ENCODE measurements at regions not wholly inside any gene's neighbourhood (a gene's known extent, or its start where the extent isn't known, plus 50 kb on each side); places are given as distances from the start of the nearest gene placed in this dataset.
A peak's percentile ranks its signal among the peaks of the same experiment; 100 is the strongest.

GRCh38 chr1:214816603-214817002 lies 213.6 kb downstream of the CENPF start:
- H3K36me3 ChIP-seq (ENCODE audit: control insufficient read depth, insufficient read depth, low read length) = no peaks in the 10 kb centered on the region
- no peaks in the 10 kb centered on the region for H3K4me1 ChIP-seq (ENCODE audit: control insufficient read depth, insufficient read depth, low read length)
- H3K27ac ChIP-seq (ENCODE audit: low read length) = no peak overlapping the region
- no peak for DNase-seq
- WGBS (ENCODE audit: insufficient coverage) = no CpG with 5 or more reads among the region's 2 CpGs
- H3K9me3 ChIP-seq (replicated peaks; ENCODE audit: control insufficient read depth, low read depth, low read length) = no peaks in the 10 kb centered on the region
- no peaks in the 10 kb centered on the region for H3K27me3 ChIP-seq (ENCODE audit: control insufficient read depth, insufficient read depth, low read length)
- no peak overlapping the region for H3K4me3 ChIP-seq (ENCODE audit: low read length)

GRCh38 chr1:214823311-214824117 lies 220.5 kb downstream of the CENPF start:
- H3K27ac ChIP-seq (ENCODE audit: low read length) = no peak overlapping the region
- H3K4me1 ChIP-seq (ENCODE audit: control insufficient read depth, insufficient read depth, low read length) = no peaks in the 10 kb centered on the region
- 95% methylated on average over 17 of the region's 21 CpGs for WGBS (ENCODE audit: insufficient coverage)
- no peaks in the 10 kb centered on the region for H3K27me3 ChIP-seq (ENCODE audit: control insufficient read depth, insufficient read depth, low read length)
- no peak for DNase-seq
- peaks cover 4% of the 10 kb centered on the region for H3K9me3 ChIP-seq (replicated peaks; ENCODE audit: control insufficient read depth, low read depth, low read length)
- no peak overlapping the region for H3K4me3 ChIP-seq (ENCODE audit: low read length)
- no peaks in the 10 kb centered on the region for H3K36me3 ChIP-seq (ENCODE audit: control insufficient read depth, insufficient read depth, low read length)

- Histone ChIP-seq H3K4me1 (ENCODE audit: control insufficient read depth, insufficient read depth, low read length) (no peaks in the 10 kb centered on the region), H3K36me3 (ENCODE audit: control insufficient read depth, insufficient read depth, low read length) (no peaks in the 10 kb centered on the region), H3K27ac (ENCODE audit: low read length) (no peak overlapping the region), H3K27me3 (ENCODE audit: control insufficient read depth, insufficient read depth, low read length) (no peaks in the 10 kb centered on the region), H3K4me3 (ENCODE audit: low read length) (no peak overlapping the region), H3K9me3 (replicated peaks; ENCODE audit: control insufficient read depth, low read depth, low read length) (peaks cover 4% of the 10 kb centered on the region)
- DNase-seq = no peak
- whole genome bisulfite sequencing (ENCODE audit: insufficient coverage) = no CpG with 5 or more reads among the region's 2 CpGs
Measured at GRCh38 chr1:214824763-214825162, 221.8 kb downstream of the CENPF start.

GRCh38 chr1:214826619-214827018 lies 223.6 kb downstream of the CENPF start:
- H3K4me1 ChIP-seq (ENCODE audit: control insufficient read depth, insufficient read depth, low read length) = no peaks in the 10 kb centered on the region
- H3K27me3 ChIP-seq (ENCODE audit: control insufficient read depth, insufficient read depth, low read length) = no peaks in the 10 kb centered on the region
- no peak overlapping the region for H3K27ac ChIP-seq (ENCODE audit: low read length)
- no CpG with 5 or more reads among the region's 4 CpGs for WGBS (ENCODE audit: insufficient coverage)
- H3K36me3 ChIP-seq (ENCODE audit: control insufficient read depth, insufficient read depth, low read length) = no peaks in the 10 kb centered on the region
- H3K4me3 ChIP-seq (ENCODE audit: low read length) = no peak overlapping the region
- DNase-seq = no peak
- H3K9me3 ChIP-seq (replicated peaks; ENCODE audit: control insufficient read depth, low read depth, low read length) = peaks cover 4% of the 10 kb centered on the region

GRCh38 chr1:214827883-214828282 lies 224.9 kb downstream of the CENPF start:
- DNase-seq = no peak
- Histone ChIP-seq H3K4me1 (ENCODE audit: control insufficient read depth, insufficient read depth, low read length) (no peaks in the 10 kb centered on the region), H3K36me3 (ENCODE audit: control insufficient read depth, insufficient read depth, low read length) (no peaks in the 10 kb centered on the region), H3K27ac (ENCODE audit: low read length) (no peak overlapping the region), H3K9me3 (replicated peaks; ENCODE audit: control insufficient read depth, low read depth, low read length) (peaks cover 4% of the 10 kb centered on the region), H3K27me3 (ENCODE audit: control insufficient read depth, insufficient read depth, low read length) (no peaks in the 10 kb centered on the region), H3K4me3 (ENCODE audit: low read length) (no peak overlapping the region)

- H3K9me3 ChIP-seq (replicated peaks; ENCODE audit: control insufficient read depth, low read depth, low read length) = peaks cover 4% of the 10 kb centered on the region
- H3K4me3 ChIP-seq (ENCODE audit: low read length) = no peak overlapping the region
- peak; percentile 28 for DNase-seq
- no peaks in the 10 kb centered on the region for H3K4me1 ChIP-seq (ENCODE audit: control insufficient read depth, insufficient read depth, low read length)
- no peak overlapping the region for H3K27ac ChIP-seq (ENCODE audit: low read length)
- H3K36me3 ChIP-seq (ENCODE audit: control insufficient read depth, insufficient read depth, low read length) = no peaks in the 10 kb centered on the region
- WGBS (ENCODE audit: insufficient coverage) = no CpG with 5 or more reads among the region's 2 CpGs
- no peaks in the 10 kb centered on the region for H3K27me3 ChIP-seq (ENCODE audit: control insufficient read depth, insufficient read depth, low read length)
Measured at GRCh38 chr1:214830941-214831340, 227.9 kb downstream of the CENPF start.

- Histone ChIP-seq H3K36me3 (ENCODE audit: control insufficient read depth, insufficient read depth, low read length) (no peaks in the 10 kb centered on the region), H3K27me3 (ENCODE audit: control insufficient read depth, insufficient read depth, low read length) (no peaks in the 10 kb centered on the region), H3K4me3 (ENCODE audit: low read length) (no peak overlapping the region), H3K4me1 (ENCODE audit: control insufficient read depth, insufficient read depth, low read length) (no peaks in the 10 kb centered on the region), H3K9me3 (replicated peaks; ENCODE audit: control insufficient read depth, low read depth, low read length) (no peaks in the 10 kb centered on the region), H3K27ac (ENCODE audit: low read length) (no peak overlapping the region)
- DNase-seq = no peak
- WGBS (ENCODE audit: insufficient coverage) = 82% methylated on average over 5 of the region's 5 CpGs
Measured at GRCh38 chr1:214831956-214832355, 229.0 kb downstream of the CENPF start.

- H3K36me3 ChIP-seq (ENCODE audit: control insufficient read depth, insufficient read depth, low read length) = no peaks in the 10 kb centered on the region
- H3K4me1 ChIP-seq (ENCODE audit: control insufficient read depth, insufficient read depth, low read length) = no peaks in the 10 kb centered on the region
- no peak overlapping the region for H3K4me3 ChIP-seq (ENCODE audit: low read length)
- H3K27ac ChIP-seq (ENCODE audit: low read length) = no peak overlapping the region
- no peaks in the 10 kb centered on the region for H3K9me3 ChIP-seq (replicated peaks; ENCODE audit: control insufficient read depth, low read depth, low read length)
- no peaks in the 10 kb centered on the region for H3K27me3 ChIP-seq (ENCODE audit: control insufficient read depth, insufficient read depth, low read length)
- peak; percentile 10 for DNase-seq
- WGBS (ENCODE audit: insufficient coverage) = no CpG with 5 or more reads among the region's 2 CpGs
Measured at GRCh38 chr1:214833178-214833756, 230.3 kb downstream of the CENPF start.

GRCh38 chr1:214837376-214837775 lies 234.4 kb downstream of the CENPF start:
- Histone ChIP-seq H3K9me3 (replicated peaks; ENCODE audit: control insufficient read depth, low read depth, low read length) (no peaks in the 10 kb centered on the region), H3K4me1 (ENCODE audit: control insufficient read depth, insufficient read depth, low read length) (no peaks in the 10 kb centered on the region), H3K36me3 (ENCODE audit: control insufficient read depth, insufficient read depth, low read length) (no peaks in the 10 kb centered on the region), H3K27ac (ENCODE audit: low read length) (no peak overlapping the region), H3K4me3 (ENCODE audit: low read length) (no peak overlapping the region), H3K27me3 (ENCODE audit: control insufficient read depth, insufficient read depth, low read length) (no peaks in the 10 kb centered on the region)
- WGBS (ENCODE audit: insufficient coverage) = 67% methylated on average over 1 of the region's 2 CpGs
- DNase-seq = no peak

GRCh38 chr1:214838351-214838750 lies 235.4 kb downstream of the CENPF start:
- H3K27me3 ChIP-seq (ENCODE audit: control insufficient read depth, insufficient read depth, low read length) = no peaks in the 10 kb centered on the region
- no CpG with 5 or more reads among the region's 3 CpGs for WGBS (ENCODE audit: insufficient coverage)
- no peak overlapping the region for H3K27ac ChIP-seq (ENCODE audit: low read length)
- no peaks in the 10 kb centered on the region for H3K4me1 ChIP-seq (ENCODE audit: control insufficient read depth, insufficient read depth, low read length)
- DNase-seq = peak; percentile 25
- H3K9me3 ChIP-seq (replicated peaks; ENCODE audit: control insufficient read depth, low read depth, low read length) = no peaks in the 10 kb centered on the region
- H3K4me3 ChIP-seq (ENCODE audit: low read length) = no peak overlapping the region
- H3K36me3 ChIP-seq (ENCODE audit: control insufficient read depth, insufficient read depth, low read length) = no peaks in the 10 kb centered on the region

Data from muscle of leg (tissue), 3 donors.